Astrocyte (in vitro differentiated cells and primary cell): ENCODE measurements at regions not wholly inside any gene's neighbourhood (a gene's known extent, or its start where the extent isn't known, plus 50 kb on each side); places are given as distances from the start of the nearest gene placed in this dataset.

ENCODE experiments used
- DNase-seq: peaks from one replicate; pipeline ENCODE4 v3.0.0-alpha.2; 2010; ENCODE audit warnings: low read depth
- FAIRE-seq: peaks from 2 replicates; lab custom pipeline; 2011; peaks lifted over from hg19 to GRCh38; lab: Jason Lieb, UNC
- H2AFZ ChIP-seq: 2 replicates; pipeline ENCODE4 v1.6.0; 2012; ENCODE audit warnings: low read depth, low read length, inconsistent platforms
- H3K27ac ChIP-seq: 2 replicates; pipeline ENCODE4 v1.5.1; 2011; ENCODE audit warnings: low read depth, low read length, inconsistent platforms
- H3K27me3 ChIP-seq: 2 replicates; pipeline ENCODE4 v1.6.0; 2011; ENCODE audit warnings: low read length, inconsistent platforms; ENCODE audit not compliant: insufficient read depth
- H3K36me3 ChIP-seq: 2 replicates; pipeline ENCODE4 v1.5.1; 2011; ENCODE audit warnings: low read length, inconsistent platforms; ENCODE audit not compliant: insufficient read depth
- H3K4me1 ChIP-seq: 2 replicates; pipeline ENCODE4 v1.5.1; 2011; ENCODE audit warnings: low read length, inconsistent platforms; ENCODE audit not compliant: insufficient read depth
- H3K4me2 ChIP-seq: 2 replicates; pipeline ENCODE4 v1.6.0; 2012; ENCODE audit warnings: low read length, inconsistent platforms
- H3K4me3 ChIP-seq: 2 replicates; pipeline ENCODE4 v1.5.1; 2011; ENCODE audit warnings: low read depth, mild to moderate bottlenecking, low read length, inconsistent platforms; ENCODE audit not compliant: insufficient read depth
- H3K79me2 ChIP-seq: 2 replicates; pipeline ENCODE4 v1.6.0; 2012; ENCODE audit warnings: mild to moderate bottlenecking, low read length, inconsistent platforms; ENCODE audit not compliant: insufficient read depth
- H3K9ac ChIP-seq: 2 replicates; pipeline ENCODE4 v1.6.0; 2012; ENCODE audit warnings: mild to moderate bottlenecking, low read length, inconsistent platforms
- H3K9me3 ChIP-seq: 2 replicates; pipeline ENCODE4 v1.5.1; 2012; ENCODE audit warnings: low read depth, mild to moderate bottlenecking, low read length, inconsistent platforms; ENCODE audit not compliant: insufficient read depth
- H4K20me1 ChIP-seq: 2 replicates; pipeline ENCODE4 v1.6.0; 2012; ENCODE audit warnings: low read length, inconsistent platforms; ENCODE audit not compliant: insufficient read depth
- H3K27ac Mint-ChIP-seq: one replicate; pipeline ENCODE4 v1.8.0; 2021; ENCODE audit warnings: mild to moderate bottlenecking, mixed read lengths; ENCODE audit not compliant: unreplicated experiment
- H3K27me3 Mint-ChIP-seq: one replicate; pipeline ENCODE4 v1.8.0; 2021; ENCODE audit warnings: low read depth, mixed read lengths; ENCODE audit not compliant: unreplicated experiment
- H3K36me3 Mint-ChIP-seq: one replicate; pipeline ENCODE4 v1.8.0; 2021; ENCODE audit warnings: low read depth, mixed read lengths; ENCODE audit not compliant: unreplicated experiment
- H3K4me1 Mint-ChIP-seq: one replicate; pipeline ENCODE4 v1.8.0; 2021; ENCODE audit warnings: low read depth, mixed read lengths; ENCODE audit not compliant: unreplicated experiment
- H3K4me3 Mint-ChIP-seq: one replicate; pipeline ENCODE4 v1.8.0; 2021; ENCODE audit warnings: mild to moderate bottlenecking, moderate library complexity, mixed read lengths; ENCODE audit not compliant: unreplicated experiment
- H3K9me3 Mint-ChIP-seq: one replicate; pipeline ENCODE4 v1.8.0; 2021; ENCODE audit warnings: mild to moderate bottlenecking, mixed read lengths; ENCODE audit not compliant: unreplicated experiment
- EZH2 ChIP-seq: IDR thresholded peaks from 2 replicates; pipeline ENCODE4 v1.6.1; 2012; ENCODE audit warnings: mild to moderate bottlenecking, low read length, inconsistent platforms; ENCODE audit not compliant: insufficient read depth
- TF ChIP-seq, protein P1 (sequence below): IDR thresholded peaks from 2 replicates; pipeline ENCODE4 v1.5.1; 2011; ENCODE audit warnings: low read depth, mild to moderate bottlenecking, inconsistent platforms, low read length, moderate library complexity; ENCODE audit not compliant: insufficient read depth

DNA sequence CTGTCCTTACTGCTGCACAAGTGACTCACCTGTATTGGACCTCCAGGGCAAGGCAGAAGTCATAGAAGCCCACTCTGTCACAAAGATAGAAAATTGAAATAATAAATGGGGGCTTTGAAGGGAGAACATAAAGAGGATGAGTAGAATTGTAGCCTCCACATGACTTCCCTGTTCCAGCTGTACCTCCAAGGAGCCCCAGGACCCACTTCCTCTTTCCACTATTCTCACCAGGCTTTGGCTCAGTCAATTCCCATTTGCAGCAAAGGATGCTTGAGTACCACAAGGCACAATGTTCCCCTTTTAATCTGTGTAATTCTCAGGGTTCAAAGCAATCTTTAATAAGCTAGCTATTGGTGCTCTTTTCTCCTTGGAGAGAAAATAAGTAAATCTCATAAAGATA is 512.1 kb downstream of the TOX3 start:
- Histone ChIP-seq H3K9ac (no peak overlapping the region), H3K36me3 (no peaks in the 10 kb centered on the region), H3K27me3 (no peaks in the 10 kb centered on the region), H2AFZ (no peak overlapping the region), H3K4me3 (no peak overlapping the region), H4K20me1 (no peaks in the 10 kb centered on the region), H3K4me1 (no peaks in the 10 kb centered on the region), H3K9me3 (no peaks in the 10 kb centered on the region), H3K27ac (no peak overlapping the region), H3K4me2 (no peak overlapping the region), H3K79me2 (no peaks in the 10 kb centered on the region)
- H3K27ac Mint-ChIP-seq = no peak overlapping the region
- no peaks in the 10 kb centered on the region for H3K9me3 Mint-ChIP-seq
- no peaks in the 10 kb centered on the region for H3K4me1 Mint-ChIP-seq
- FAIRE-seq (no peak), DNase-seq (no peak)
- H3K4me3 Mint-ChIP-seq = no peak overlapping the region
- no peaks in the 10 kb centered on the region for H3K36me3 Mint-ChIP-seq
- TF ChIP-seq EZH2 = no peak
- TF ChIP-seq, protein P1, sequence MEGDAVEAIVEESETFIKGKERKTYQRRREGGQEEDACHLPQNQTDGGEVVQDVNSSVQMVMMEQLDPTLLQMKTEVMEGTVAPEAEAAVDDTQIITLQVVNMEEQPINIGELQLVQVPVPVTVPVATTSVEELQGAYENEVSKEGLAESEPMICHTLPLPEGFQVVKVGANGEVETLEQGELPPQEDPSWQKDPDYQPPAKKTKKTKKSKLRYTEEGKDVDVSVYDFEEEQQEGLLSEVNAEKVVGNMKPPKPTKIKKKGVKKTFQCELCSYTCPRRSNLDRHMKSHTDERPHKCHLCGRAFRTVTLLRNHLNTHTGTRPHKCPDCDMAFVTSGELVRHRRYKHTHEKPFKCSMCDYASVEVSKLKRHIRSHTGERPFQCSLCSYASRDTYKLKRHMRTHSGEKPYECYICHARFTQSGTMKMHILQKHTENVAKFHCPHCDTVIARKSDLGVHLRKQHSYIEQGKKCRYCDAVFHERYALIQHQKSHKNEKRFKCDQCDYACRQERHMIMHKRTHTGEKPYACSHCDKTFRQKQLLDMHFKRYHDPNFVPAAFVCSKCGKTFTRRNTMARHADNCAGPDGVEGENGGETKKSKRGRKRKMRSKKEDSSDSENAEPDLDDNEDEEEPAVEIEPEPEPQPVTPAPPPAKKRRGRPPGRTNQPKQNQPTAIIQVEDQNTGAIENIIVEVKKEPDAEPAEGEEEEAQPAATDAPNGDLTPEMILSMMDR = no peak
- peaks cover 2% of the 10 kb centered on the region for H3K27me3 Mint-ChIP-seq

DNA sequence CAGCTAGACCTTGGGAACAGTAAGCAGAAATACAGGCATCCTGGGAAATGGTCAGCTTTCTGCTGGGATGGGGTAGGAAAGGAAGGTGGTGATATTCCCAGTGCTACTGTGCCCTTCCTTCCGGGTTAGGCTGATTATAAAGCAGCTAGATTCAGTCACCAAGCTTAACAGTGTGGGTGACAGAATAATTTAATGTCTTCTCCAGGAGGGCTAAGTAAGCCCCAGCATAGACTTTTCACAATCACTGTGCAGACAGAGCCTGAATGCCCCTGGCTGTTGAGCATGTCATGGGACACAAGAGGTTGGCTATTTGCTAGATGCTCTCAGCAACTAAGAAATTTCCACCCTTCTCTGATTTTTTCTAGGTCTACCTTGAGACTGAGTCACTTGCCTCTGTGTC is 513.0 kb downstream of the TOX3 start:
- no peaks in the 10 kb centered on the region for H3K4me1 ChIP-seq
- FAIRE-seq (no peak), DNase-seq (no peak)
- H3K4me3 ChIP-seq = no peak overlapping the region
- H3K4me2 ChIP-seq = no peak overlapping the region
- Mint-ChIP-seq H3K4me3 (no peak overlapping the region), H3K9me3 (no peaks in the 10 kb centered on the region), H3K27ac (no peak overlapping the region), H3K36me3 (no peaks in the 10 kb centered on the region), H3K4me1 (no peaks in the 10 kb centered on the region), H3K27me3 (peaks cover 2% of the 10 kb centered on the region)
- no peak overlapping the region for H3K27ac ChIP-seq
- no peaks in the 10 kb centered on the region for H4K20me1 ChIP-seq
- H3K9ac ChIP-seq = no peak overlapping the region
- TF ChIP-seq, protein P1 = no peak
- no peaks in the 10 kb centered on the region for H3K36me3 ChIP-seq
- H3K27me3 ChIP-seq = no peaks in the 10 kb centered on the region
- H3K9me3 ChIP-seq = no peaks in the 10 kb centered on the region
- H2AFZ ChIP-seq = no peak overlapping the region
- no peaks in the 10 kb centered on the region for H3K79me2 ChIP-seq

DNA sequence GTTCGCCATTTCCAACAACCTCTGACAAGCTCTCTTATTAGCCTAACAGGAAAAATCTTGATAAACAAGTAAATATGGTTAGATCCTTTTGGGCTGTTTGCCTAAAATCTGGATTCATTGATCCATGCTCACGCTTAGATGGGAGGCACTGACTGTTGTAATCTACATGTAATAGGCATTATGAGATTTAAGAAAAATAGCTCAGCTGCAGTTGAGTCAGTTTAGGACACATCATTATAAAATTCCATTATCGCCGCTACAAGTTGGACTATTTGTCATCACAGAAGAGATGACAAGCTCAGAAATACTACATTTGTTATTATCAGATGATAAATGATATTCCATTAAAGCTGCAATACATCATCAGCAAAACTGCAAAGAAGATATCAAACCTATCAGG is 524.0 kb downstream of the TOX3 start:
- DNase-seq (no peak), FAIRE-seq (no peak)
- H3K27ac Mint-ChIP-seq = no peak overlapping the region
- Histone ChIP-seq H3K36me3 (no peaks in the 10 kb centered on the region), H2AFZ (no peak overlapping the region), H3K9ac (no peak overlapping the region), H3K79me2 (no peaks in the 10 kb centered on the region), H3K4me3 (no peak overlapping the region), H3K4me2 (no peak overlapping the region), H3K27ac (no peak overlapping the region), H3K4me1 (no peaks in the 10 kb centered on the region), H4K20me1 (no peaks in the 10 kb centered on the region), H3K27me3 (no peaks in the 10 kb centered on the region), H3K9me3 (no peaks in the 10 kb centered on the region)
- H3K4me1 Mint-ChIP-seq = no peaks in the 10 kb centered on the region
- no peak overlapping the region for H3K4me3 Mint-ChIP-seq
- peaks cover 2% of the 10 kb centered on the region for H3K9me3 Mint-ChIP-seq
- TF ChIP-seq, protein P1 = no peak
- no peak for TF ChIP-seq EZH2
- H3K27me3 Mint-ChIP-seq = peaks cover 5% of the 10 kb centered on the region
- H3K36me3 Mint-ChIP-seq = no peaks in the 10 kb centered on the region
